ENCODE measurements at regions not wholly inside any gene's neighbourhood (a gene's known extent, or its start where the extent isn't known, plus 50 kb on each side); places are given as distances from the start of the nearest gene placed in this dataset.

DNA sequence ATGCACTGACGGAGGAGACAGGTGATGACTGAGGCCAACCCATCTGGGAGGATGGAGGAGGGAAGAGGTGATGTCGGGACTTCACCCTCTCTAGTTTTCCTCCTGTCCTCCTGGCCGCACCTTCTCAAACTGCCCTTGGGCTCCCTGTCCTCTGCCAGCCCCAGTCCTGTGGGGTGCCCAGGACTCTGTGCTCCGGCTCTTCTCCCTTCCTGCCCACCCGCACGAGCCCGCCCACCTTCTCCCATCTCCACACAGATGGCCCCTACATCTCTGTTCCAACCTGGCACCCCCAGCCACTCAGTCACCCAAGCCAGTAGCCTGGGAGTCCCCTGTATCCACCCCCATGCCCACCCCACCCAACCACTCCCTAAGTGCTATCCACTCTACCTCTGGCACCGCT, 206.7 kb upstream of the LINGO1 start:
- no peak for ATAC-seq (ENCODE audit: low FRiP score)
- TF ChIP-seq, protein P1, sequence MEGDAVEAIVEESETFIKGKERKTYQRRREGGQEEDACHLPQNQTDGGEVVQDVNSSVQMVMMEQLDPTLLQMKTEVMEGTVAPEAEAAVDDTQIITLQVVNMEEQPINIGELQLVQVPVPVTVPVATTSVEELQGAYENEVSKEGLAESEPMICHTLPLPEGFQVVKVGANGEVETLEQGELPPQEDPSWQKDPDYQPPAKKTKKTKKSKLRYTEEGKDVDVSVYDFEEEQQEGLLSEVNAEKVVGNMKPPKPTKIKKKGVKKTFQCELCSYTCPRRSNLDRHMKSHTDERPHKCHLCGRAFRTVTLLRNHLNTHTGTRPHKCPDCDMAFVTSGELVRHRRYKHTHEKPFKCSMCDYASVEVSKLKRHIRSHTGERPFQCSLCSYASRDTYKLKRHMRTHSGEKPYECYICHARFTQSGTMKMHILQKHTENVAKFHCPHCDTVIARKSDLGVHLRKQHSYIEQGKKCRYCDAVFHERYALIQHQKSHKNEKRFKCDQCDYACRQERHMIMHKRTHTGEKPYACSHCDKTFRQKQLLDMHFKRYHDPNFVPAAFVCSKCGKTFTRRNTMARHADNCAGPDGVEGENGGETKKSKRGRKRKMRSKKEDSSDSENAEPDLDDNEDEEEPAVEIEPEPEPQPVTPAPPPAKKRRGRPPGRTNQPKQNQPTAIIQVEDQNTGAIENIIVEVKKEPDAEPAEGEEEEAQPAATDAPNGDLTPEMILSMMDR (IDR thresholded peaks at IDR 0.05), result no peak
- DNase-seq (ENCODE audit: low spot score), result no peak

DNA sequence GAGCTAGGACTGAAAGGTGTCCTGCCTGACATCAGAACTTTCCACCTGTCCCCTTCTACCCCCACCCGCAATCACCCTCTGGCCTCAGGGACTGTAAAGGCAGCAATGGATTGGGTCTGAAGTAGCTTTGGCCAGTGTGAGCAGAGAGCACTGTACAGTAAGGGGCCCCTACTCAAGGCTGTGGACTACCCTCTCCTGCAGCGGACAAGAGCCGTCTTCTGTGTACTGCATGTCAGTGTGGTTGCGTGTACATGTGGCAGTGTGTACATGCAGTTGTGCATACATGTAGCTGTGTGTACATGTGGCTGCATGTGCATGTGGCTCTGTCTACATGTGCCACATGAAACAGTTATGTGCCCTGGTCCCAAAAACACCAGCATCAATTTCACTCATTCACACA, 205.9 kb upstream of the LINGO1 start:
- TF ChIP-seq, protein P1 (IDR thresholded peaks at IDR 0.05), result no peak
- no peak for DNase-seq (ENCODE audit: low spot score)
- ATAC-seq (ENCODE audit: low FRiP score), result no peak

DNA sequence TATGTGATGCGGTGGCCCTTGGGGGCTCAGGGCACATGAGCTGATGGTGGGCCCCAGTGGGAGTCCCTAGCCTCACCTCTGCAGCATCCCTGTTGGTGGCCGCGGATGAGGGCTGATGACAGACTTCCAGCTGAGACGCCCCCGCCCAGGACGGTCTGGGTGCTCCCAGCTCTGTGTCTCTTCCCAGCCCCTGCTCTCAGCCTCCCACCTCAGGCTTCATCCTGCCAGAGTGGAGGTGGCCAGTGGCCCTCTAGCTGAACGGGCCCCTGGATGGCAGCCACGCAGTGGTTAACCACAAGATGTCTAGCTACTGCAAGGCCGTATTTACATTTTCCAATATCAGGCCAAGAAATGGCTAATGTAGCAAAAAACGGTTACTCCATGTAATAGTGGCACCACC, 205.3 kb upstream of the LINGO1 start:
- TF ChIP-seq, protein P1 (IDR thresholded peaks at IDR 0.05), result no peak
- no peak for DNase-seq (ENCODE audit: low spot score)

DNA sequence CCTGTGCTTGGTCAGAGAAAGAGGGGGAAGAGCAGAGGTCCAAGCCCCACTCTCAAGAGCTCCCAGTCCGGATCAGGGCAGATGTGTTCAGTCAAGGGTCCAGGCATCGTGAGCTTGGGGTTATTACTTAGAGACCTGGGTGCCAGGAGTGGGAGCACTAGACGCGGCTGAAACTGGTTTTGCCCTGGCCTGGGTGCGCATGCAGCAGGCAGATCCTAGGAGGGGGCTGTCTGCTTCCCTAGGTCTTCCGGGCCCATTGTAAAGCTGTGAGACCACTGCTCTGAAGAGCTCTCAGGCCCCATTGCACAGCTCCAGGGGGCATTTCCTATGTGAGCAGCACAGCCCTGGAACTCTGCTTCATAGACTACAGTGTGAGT, 204.9 kb upstream of the LINGO1 start:
- TF ChIP-seq, protein P1 (IDR thresholded peaks at IDR 0.05), result no peak
- ATAC-seq (ENCODE audit: low FRiP score) (no peak), DNase-seq (ENCODE audit: low spot score) (no peak)

More for the DNA sequence above, 205.3 kb upstream of the LINGO1 start:
- no peak for ATAC-seq (ENCODE audit: low FRiP score)

DNA sequence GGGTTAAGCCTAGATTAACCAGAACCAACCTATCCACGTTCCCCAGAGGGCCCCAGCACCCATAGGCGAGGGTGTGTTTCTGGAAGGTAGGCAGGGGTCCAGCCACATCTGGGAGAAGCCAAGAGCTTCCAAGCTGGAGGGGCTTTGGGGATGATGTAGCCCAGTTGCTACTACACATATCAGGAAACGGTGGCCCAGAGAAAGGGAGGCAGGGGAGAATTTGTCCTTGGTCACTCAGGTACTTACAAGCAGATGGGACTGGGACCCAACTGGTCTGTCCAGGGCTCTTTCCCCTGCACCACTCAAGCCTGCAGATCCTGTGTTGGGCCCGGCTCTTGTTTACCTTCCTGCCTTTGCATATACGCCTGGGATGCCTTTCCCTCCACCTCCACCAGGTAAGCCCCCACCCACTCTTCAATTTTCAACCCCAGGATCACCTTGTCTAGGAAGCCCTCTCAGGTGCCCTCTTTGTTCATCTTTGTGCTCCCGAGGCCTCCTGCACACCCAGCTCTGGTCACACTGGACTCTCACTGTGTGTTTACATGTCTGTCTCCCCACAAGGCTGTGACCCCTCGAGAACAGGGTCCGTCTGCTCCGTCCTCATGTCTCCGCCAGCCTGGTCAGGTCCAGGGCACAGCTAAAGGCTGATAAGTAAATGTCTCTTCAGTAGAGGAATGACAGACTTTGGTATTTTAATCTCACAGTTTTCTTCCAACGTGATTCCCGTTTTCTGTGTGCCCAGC, 204.4 kb upstream of the LINGO1 start:
- TF ChIP-seq, protein P1 (IDR thresholded peaks at IDR 0.05), result no peak
- ATAC-seq (ENCODE audit: low FRiP score) (no peak), DNase-seq (ENCODE audit: low spot score) (no peak)

DNA sequence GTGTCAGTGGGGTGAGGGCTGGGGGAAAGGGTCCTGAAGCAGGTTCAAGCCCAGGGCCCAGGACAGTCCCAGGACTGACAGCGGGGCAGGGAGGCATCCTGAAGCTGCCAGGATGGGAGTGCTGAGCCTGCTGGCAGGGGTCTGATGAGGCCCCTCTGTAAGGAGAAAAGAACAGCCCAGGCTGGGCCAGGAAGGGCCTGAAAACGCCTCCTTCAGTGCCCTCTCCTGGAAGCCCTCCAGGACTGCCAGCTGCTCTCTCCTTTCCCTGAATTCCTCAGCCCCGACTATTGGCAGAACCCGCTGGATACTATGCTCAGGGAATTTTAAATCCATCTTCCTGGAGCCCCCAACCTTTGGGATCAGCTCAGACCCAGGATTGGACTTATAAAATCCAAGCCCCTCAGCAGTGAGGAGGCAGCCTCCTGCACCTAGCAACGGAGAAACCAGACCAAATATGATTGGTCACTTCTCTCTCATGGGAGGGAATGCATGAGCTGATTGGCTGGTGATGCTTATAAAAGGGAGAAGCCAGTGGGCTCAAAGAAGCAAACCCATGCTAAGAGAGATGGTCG, 203.5 kb upstream of the LINGO1 start:
- DNase-seq (ENCODE audit: low spot score), result no peak
- ATAC-seq (ENCODE audit: low FRiP score), result no peak
- TF ChIP-seq, protein P1 (IDR thresholded peaks at IDR 0.05), result no peak
